A673 (cell line): ENCODE measurements at regions not wholly inside any gene's neighbourhood (a gene's known extent, or its start where the extent isn't known, plus 50 kb on each side); places are given as distances from the start of the nearest gene placed in this dataset.

Source experiments
- BruUV-seq: library from RNA; stranded (reverse); fragments of 400-500 nt; replicated peaks from 2 replicates; lab custom pipeline; 2021; lab: Mats Ljungman, UMichigan
- CTCF ChIA-PET: fragments of 300-600 bp; sonication (Branson Sonifier 250); formaldehyde crosslinking; loops from one replicate; lab custom pipeline; 2022; ENCODE audit warnings: antibody characterized with exemption; lab: Charles Lee
- POLR2A ChIA-PET: fragments of 300-600 bp; sonication (Branson Sonifier 250); formaldehyde crosslinking; loops from one replicate; lab custom pipeline; 2022; ENCODE audit warnings: antibody characterized with exemption; ENCODE audit not compliant: low non-redundant PET; lab: Charles Lee
- DNase-seq: peaks from one replicate; pipeline ENCODE4 v3.0.0-alpha.2; 2015; ENCODE audit warnings: low spot score
- H3K27ac ChIP-seq: fragments of 200-600 bp; sonication (generic); 2 replicates; pipeline ENCODE4 v1.5.1; 2016; ENCODE audit warnings: mixed run types, low read depth, mild to moderate bottlenecking, mixed read lengths, antibody characterized with exemption, low read length; ENCODE audit not compliant: poor library complexity, severe bottlenecking
- H3K27me3 ChIP-seq: fragments of 200-600 bp; sonication (generic); replicated peaks from 2 replicates; pipeline ENCODE4 v1.6.1; 2017; ENCODE audit warnings: mixed run types, low read depth, mild to moderate bottlenecking, mixed read lengths, antibody characterized with exemption, low read length; ENCODE audit not compliant: insufficient read depth, poor library complexity
- H3K36me3 ChIP-seq: fragments of 200-600 bp; sonication (generic); 2 replicates; pipeline ENCODE4 v1.6.1; 2016; ENCODE audit warnings: mixed run types, mild to moderate bottlenecking, mixed read lengths, antibody characterized with exemption, low read length; ENCODE audit not compliant: insufficient read depth, poor library complexity, severe bottlenecking
- H3K4me1 ChIP-seq: fragments of 200-600 bp; sonication (generic); 2 replicates; pipeline ENCODE4 v1.6.1; 2017; ENCODE audit warnings: mixed run types, mild to moderate bottlenecking, mixed read lengths, antibody characterized with exemption, low read length; ENCODE audit not compliant: insufficient read depth, poor library complexity, severe bottlenecking
- H3K4me3 ChIP-seq: fragments of 200-600 bp; sonication (generic); 2 replicates; pipeline ENCODE4 v1.5.1; 2016; ENCODE audit warnings: low read depth, mixed run types, mild to moderate bottlenecking, mixed read lengths, low read length; ENCODE audit not compliant: poor library complexity, severe bottlenecking
- H3K9me3 ChIP-seq: fragments of 200-600 bp; sonication (generic); 2 replicates; pipeline ENCODE4 v1.6.1; 2016; ENCODE audit warnings: mixed run types, low read depth, mild to moderate bottlenecking, mixed read lengths, antibody characterized with exemption, low read length; ENCODE audit not compliant: poor library complexity, severe bottlenecking
- CTCF ChIP-seq: fragments of 300-800, 200-600 bp; sonication (generic); conservative IDR thresholded peaks from 2 replicates; pipeline ENCODE4 v1.5.1; 2017; ENCODE audit warnings: low read depth, mild to moderate bottlenecking, antibody characterized with exemption, low read length, moderate library complexity, mixed read lengths
- EZH2 ChIP-seq: fragments of 200-600 bp; sonication (generic); IDR thresholded peaks from 2 replicates; pipeline ENCODE4 v1.6.1; 2017; ENCODE audit warnings: borderline replicate concordance, low read depth, mild to moderate bottlenecking, mixed read lengths, antibody characterized with exemption, low read length; ENCODE audit not compliant: poor library complexity, severe bottlenecking
- intact Hi-C: fragments of 100-400 bp; cut with micrococcal nuclease; formaldehyde crosslinking; loops from one replicate; pipeline ENCODE4 v1.10.0; 2022; ENCODE audit not compliant: unreplicated experiment

DNA sequence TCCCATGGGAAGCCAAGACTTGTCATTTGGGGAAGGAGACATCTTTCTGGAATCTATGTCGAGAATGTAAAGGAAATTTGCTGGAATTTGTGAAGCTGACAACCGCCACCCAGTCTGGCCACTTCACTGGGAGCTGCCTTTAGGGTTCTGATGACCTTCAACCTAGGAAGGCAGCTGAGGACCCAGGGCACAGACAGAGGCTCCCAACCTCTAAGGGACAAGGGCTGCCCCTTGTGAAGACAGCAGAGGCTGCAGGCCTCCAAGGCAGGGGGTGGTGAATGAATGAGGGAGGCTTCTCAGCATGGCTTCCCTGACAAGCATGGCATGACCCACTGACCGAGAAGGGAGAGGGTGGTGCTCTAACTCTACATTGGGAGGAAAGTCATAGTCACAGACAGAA is 128.9 kb upstream of the ASB18 start:
- Histone ChIP-seq H3K27ac (no peak overlapping the region), H3K9me3 (no peaks in the 10 kb centered on the region), H3K4me1 (no peaks in the 10 kb centered on the region), H3K27me3 (peaks cover 4% of the 10 kb centered on the region), H3K4me3 (no peak overlapping the region), H3K36me3 (no peaks in the 10 kb centered on the region)
- BruUV-seq = no TSS peak
- no peak for DNase-seq
- TF ChIP-seq EZH2 = no peak
- no peak for TF ChIP-seq CTCF
- intact Hi-C loops = no loop called here
- ChIA-PET CTCF (no interaction called here), POLR2A (interaction anchor here (0.7 kb wide), 1 partner anchor 131 kb away, joined by 3 read pairs; no protein-coding TSS in a partner anchor)

DNA sequence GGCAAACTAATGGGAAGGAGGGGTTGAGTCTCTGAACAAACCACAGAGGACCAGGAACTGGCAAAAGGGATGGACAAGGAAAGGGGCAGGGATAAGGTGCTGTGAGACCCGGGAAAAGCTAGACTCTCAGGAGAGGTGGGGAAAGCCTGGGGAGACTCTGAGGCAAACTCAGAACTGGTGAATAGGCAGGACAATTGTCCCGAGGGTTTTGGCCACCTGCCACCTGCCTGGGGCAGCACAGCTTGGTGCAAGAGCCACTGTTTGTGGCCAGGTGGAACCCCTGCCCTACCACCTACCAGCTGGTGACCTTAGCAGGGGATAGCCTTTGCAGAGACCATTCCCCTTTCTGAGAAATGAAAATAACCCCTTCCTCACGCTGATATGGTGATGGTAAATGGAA is 129.4 kb upstream of the ASB18 start:
- intact Hi-C loops = no loop called here
- no peak overlapping the region for H3K4me3 ChIP-seq
- H3K27me3 ChIP-seq = peaks cover 4% of the 10 kb centered on the region
- ChIA-PET CTCF (no interaction called here), POLR2A (no interaction called here)
- no peak for DNase-seq
- no peak for TF ChIP-seq EZH2
- no TSS peak for BruUV-seq
- H3K4me1 ChIP-seq = no peaks in the 10 kb centered on the region
- no peak overlapping the region for H3K27ac ChIP-seq
- no peaks in the 10 kb centered on the region for H3K36me3 ChIP-seq
- H3K9me3 ChIP-seq = no peaks in the 10 kb centered on the region

- no peak overlapping the region for H3K27ac ChIP-seq
- H3K9me3 ChIP-seq = no peaks in the 10 kb centered on the region
- peaks cover 4% of the 10 kb centered on the region for H3K27me3 ChIP-seq
- no peak overlapping the region for H3K4me3 ChIP-seq
- TF ChIP-seq EZH2 (no peak), CTCF (no peak)
- intact Hi-C loops = no loop called here
- BruUV-seq = no TSS peak
- no peaks in the 10 kb centered on the region for H3K36me3 ChIP-seq
- H3K4me1 ChIP-seq = no peaks in the 10 kb centered on the region
- ChIA-PET POLR2A (no interaction called here), CTCF (no interaction called here)
- DNase-seq = no peak
Measured at GRCh38 chr2:236394571-236394970, 130.4 kb upstream of the ASB18 start.

- H3K4me3 ChIP-seq = no peak overlapping the region
- H3K9me3 ChIP-seq = no peaks in the 10 kb centered on the region
- intact Hi-C loops = no loop called here
- DNase-seq = no peak
- BruUV-seq = no TSS peak
- H3K4me1 ChIP-seq = no peaks in the 10 kb centered on the region
- no peaks in the 10 kb centered on the region for H3K36me3 ChIP-seq
- H3K27ac ChIP-seq = no peak overlapping the region
- POLR2A ChIA-PET = no interaction called here
- TF ChIP-seq EZH2 (no peak), CTCF (no peak)
- peaks cover 4% of the 10 kb centered on the region for H3K27me3 ChIP-seq
- CTCF ChIA-PET = no interaction called here
Measured at GRCh38 chr2:236395067-236395466, 130.9 kb upstream of the ASB18 start.
